HepG2 (cell line): ENCODE measurements at regions not wholly inside any gene's neighbourhood (a gene's known extent, or its start where the extent isn't known, plus 50 kb on each side); places are given as distances from the start of the nearest gene placed in this dataset.
A peak's percentile ranks its signal among the peaks of the same experiment; 100 is the strongest.

Experiments used
- DPF2 ChIP-seq: sonication (generic); formaldehyde crosslinking; IDR thresholded peaks from 2 replicates; pipeline ENCODE4 v1.4.0; 2020; ENCODE audit warnings: mild to moderate bottlenecking, low read depth, missing genetic modification reagents, borderline replicate concordance
- HCFC1 ChIP-seq: fragments of 150-350 bp; IDR thresholded peaks from 2 replicates; pipeline ENCODE4 v1.6.1; 2014; ENCODE audit warnings: low read depth, low read length
- POLR2A ChIP-seq, 2 experiments: IDR thresholded peaks; 2 replicates each; pipeline ENCODE4 v1.6.1; 2011; ENCODE audit warnings: low read depth in 2 of 2, low read length in 2 of 2, mild to moderate bottlenecking in 1 of 2, moderate library complexity in 1 of 2; ENCODE audit not compliant: insufficient read depth in 1 of 2
- POLR2AphosphoS5 ChIP-seq: IDR thresholded peaks from 2 replicates; pipeline ENCODE4 v1.6.1; 2012; ENCODE audit warnings: low read depth, low read length
- ZNF333 ChIP-seq: sonication (generic); formaldehyde crosslinking; IDR thresholded peaks from 2 replicates; pipeline ENCODE4 v1.4.0; 2020; ENCODE audit warnings: mild to moderate bottlenecking, missing genetic modification reagents, borderline replicate concordance
- ZNF737 ChIP-seq: sonication (generic); formaldehyde crosslinking; IDR thresholded peaks from 2 replicates; pipeline ENCODE4 v1.5.0; 2020; ENCODE audit warnings: missing genetic modification reagents, mild to moderate bottlenecking, borderline replicate concordance
- TF ChIP-seq, protein P1 (sequence below): sonication (generic); formaldehyde crosslinking; IDR thresholded peaks from 2 replicates; pipeline ENCODE4 v1.4.0; 2020; ENCODE audit warnings: missing genetic modification reagents
- TF ChIP-seq, protein P2 (sequence below): sonication (generic); formaldehyde crosslinking; conservative IDR thresholded peaks from 2 replicates; pipeline ENCODE4 v1.8.1; 2023; ENCODE audit warnings: missing genetic modification reagents
- TF ChIP-seq, protein P3 (sequence below): sonication (generic); formaldehyde crosslinking; IDR thresholded peaks from 2 replicates; pipeline ENCODE4 v1.5.0; 2020; ENCODE audit warnings: mild to moderate bottlenecking, missing genetic modification reagents, moderate library complexity

DNA sequence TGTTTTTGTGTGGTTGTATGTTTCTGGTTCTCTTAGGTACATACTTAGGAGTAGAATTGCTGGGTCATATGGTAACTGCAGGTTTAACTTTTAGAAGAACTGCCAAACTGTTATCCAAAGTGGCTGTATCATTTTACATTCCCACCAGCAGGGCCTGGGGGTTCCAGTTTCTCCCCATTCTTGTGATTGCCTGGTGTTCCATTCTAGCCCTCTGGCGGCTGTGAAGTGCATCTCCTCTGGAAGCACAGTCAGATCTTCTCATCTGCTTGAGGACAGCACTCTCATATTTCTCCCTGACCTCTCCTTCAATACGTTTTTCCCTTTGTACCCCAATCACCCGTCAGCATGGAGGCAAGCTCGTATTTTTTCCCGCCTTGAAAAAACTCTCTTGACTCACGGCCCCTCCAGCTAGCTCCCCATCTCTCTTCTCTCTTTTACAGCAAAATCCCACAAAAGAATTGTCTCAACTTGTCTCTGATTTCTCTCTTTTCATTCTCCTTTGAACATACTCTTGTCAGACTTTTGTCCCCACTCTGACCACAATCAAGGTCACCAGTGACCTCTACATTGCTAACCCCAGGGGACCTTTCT lies 56.8 kb upstream of the THY1 start:
- no peak for TF ChIP-seq DPF2 (CRISPR knock-in tag)
- TF ChIP-seq HCFC1: no peak
- TF ChIP-seq ZNF737: no peak
- TF ChIP-seq, protein P1, sequence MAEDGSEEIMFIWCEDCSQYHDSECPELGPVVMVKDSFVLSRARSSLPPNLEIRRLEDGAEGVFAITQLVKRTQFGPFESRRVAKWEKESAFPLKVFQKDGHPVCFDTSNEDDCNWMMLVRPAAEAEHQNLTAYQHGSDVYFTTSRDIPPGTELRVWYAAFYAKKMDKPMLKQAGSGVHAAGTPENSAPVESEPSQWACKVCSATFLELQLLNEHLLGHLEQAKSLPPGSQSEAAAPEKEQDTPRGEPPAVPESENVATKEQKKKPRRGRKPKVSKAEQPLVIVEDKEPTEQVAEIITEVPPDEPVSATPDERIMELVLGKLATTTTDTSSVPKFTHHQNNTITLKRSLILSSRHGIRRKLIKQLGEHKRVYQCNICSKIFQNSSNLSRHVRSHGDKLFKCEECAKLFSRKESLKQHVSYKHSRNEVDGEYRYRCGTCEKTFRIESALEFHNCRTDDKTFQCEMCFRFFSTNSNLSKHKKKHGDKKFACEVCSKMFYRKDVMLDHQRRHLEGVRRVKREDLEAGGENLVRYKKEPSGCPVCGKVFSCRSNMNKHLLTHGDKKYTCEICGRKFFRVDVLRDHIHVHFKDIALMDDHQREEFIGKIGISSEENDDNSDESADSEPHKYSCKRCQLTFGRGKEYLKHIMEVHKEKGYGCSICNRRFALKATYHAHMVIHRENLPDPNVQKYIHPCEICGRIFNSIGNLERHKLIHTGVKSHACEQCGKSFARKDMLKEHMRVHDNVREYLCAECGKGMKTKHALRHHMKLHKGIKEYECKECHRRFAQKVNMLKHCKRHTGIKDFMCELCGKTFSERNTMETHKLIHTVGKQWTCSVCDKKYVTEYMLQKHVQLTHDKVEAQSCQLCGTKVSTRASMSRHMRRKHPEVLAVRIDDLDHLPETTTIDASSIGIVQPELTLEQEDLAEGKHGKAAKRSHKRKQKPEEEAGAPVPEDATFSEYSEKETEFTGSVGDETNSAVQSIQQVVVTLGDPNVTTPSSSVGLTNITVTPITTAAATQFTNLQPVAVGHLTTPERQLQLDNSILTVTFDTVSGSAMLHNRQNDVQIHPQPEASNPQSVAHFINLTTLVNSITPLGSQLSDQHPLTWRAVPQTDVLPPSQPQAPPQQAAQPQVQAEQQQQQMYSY (CRISPR knock-in tag): no peak
- TF ChIP-seq, protein P2, sequence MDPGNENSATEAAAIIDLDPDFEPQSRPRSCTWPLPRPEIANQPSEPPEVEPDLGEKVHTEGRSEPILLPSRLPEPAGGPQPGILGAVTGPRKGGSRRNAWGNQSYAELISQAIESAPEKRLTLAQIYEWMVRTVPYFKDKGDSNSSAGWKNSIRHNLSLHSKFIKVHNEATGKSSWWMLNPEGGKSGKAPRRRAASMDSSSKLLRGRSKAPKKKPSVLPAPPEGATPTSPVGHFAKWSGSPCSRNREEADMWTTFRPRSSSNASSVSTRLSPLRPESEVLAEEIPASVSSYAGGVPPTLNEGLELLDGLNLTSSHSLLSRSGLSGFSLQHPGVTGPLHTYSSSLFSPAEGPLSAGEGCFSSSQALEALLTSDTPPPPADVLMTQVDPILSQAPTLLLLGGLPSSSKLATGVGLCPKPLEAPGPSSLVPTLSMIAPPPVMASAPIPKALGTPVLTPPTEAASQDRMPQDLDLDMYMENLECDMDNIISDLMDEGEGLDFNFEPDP (CRISPR knock-in tag): no peak
- no peak for TF ChIP-seq POLR2A (IDR thresholded peaks at IDR 0.05; ENCODE audit: insufficient read depth in 1 of 2, low read depth in 2 of 2, low read length in 2 of 2)
- TF ChIP-seq, protein P3, sequence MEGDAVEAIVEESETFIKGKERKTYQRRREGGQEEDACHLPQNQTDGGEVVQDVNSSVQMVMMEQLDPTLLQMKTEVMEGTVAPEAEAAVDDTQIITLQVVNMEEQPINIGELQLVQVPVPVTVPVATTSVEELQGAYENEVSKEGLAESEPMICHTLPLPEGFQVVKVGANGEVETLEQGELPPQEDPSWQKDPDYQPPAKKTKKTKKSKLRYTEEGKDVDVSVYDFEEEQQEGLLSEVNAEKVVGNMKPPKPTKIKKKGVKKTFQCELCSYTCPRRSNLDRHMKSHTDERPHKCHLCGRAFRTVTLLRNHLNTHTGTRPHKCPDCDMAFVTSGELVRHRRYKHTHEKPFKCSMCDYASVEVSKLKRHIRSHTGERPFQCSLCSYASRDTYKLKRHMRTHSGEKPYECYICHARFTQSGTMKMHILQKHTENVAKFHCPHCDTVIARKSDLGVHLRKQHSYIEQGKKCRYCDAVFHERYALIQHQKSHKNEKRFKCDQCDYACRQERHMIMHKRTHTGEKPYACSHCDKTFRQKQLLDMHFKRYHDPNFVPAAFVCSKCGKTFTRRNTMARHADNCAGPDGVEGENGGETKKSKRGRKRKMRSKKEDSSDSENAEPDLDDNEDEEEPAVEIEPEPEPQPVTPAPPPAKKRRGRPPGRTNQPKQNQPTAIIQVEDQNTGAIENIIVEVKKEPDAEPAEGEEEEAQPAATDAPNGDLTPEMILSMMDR (CRISPR knock-in tag): peak; percentile 51
- no peak for TF ChIP-seq POLR2AphosphoS5
- TF ChIP-seq ZNF333 (CRISPR knock-in tag): no peak
